ENCODE measurements at regions not wholly inside any gene's neighbourhood (a gene's known extent, or its start where the extent isn't known, plus 50 kb on each side); places are given as distances from the start of the nearest gene placed in this dataset.

GRCh38 chr1:56215086-56215485 lies 364.3 kb downstream of the PLPP3 start:
- no peak for DNase-seq

- DNase-seq, result no peak
These were observed 366.3 kb downstream of the PLPP3 start for GRCh38 chr1:56213068-56213467.

- no peak for DNase-seq
These were observed 367.2 kb downstream of the PLPP3 start for GRCh38 chr1:56212143-56212542.

GRCh38 chr1:56206391-56206790 lies 373.0 kb downstream of the PLPP3 start:
- no peak for DNase-seq

GRCh38 chr1:56204206-56204605 lies 375.2 kb downstream of the PLPP3 start:
- no peak for DNase-seq

- DNase-seq, result no peak
These were observed 376.4 kb downstream of the PLPP3 start for GRCh38 chr1:56202796-56203492.

GRCh38 chr1:56202186-56202585 lies 377.2 kb downstream of the PLPP3 start:
- DNase-seq, result no peak

- no peak for DNase-seq
These were observed 378.5 kb downstream of the PLPP3 start for GRCh38 chr1:56200896-56201295.

- DNase-seq, result no peak
These were observed 378.9 kb downstream of the PLPP3 start for GRCh38 chr1:56200442-56200841.

GRCh38 chr1:56199956-56200355 lies 379.4 kb downstream of the PLPP3 start:
- no peak for DNase-seq

GRCh38 chr1:56199061-56199460 lies 380.3 kb downstream of the PLPP3 start:
- no peak for DNase-seq

- DNase-seq, result no peak
These were observed 381.4 kb downstream of the PLPP3 start for GRCh38 chr1:56197946-56198345.

- no peak for DNase-seq
These were observed 382.5 kb downstream of the PLPP3 start for GRCh38 chr1:56196839-56197238.

GRCh38 chr1:56194701-56195300 lies 384.6 kb downstream of the PLPP3 start:
- no peak for DNase-seq

GRCh38 chr1:56193656-56194055 lies 385.7 kb downstream of the PLPP3 start:
- no peak for DNase-seq

GRCh38 chr1:56191369-56191768 lies 388.0 kb downstream of the PLPP3 start:
- DNase-seq, result no peak

- DNase-seq, result no peak
These were observed 388.5 kb downstream of the PLPP3 start for GRCh38 chr1:56190806-56191365.

GRCh38 chr1:56189946-56190805 lies 389.2 kb downstream of the PLPP3 start:
- DNase-seq, result no peak

GRCh38 chr1:56189454-56189853 lies 389.9 kb downstream of the PLPP3 start:
- no peak for DNase-seq

GRCh38 chr1:56188855-56189254 lies 390.5 kb downstream of the PLPP3 start:
- no peak for DNase-seq

- DNase-seq, result no peak
These were observed 391.1 kb downstream of the PLPP3 start for GRCh38 chr1:56188221-56188620.

- DNase-seq, result no peak
These were observed 392.0 kb downstream of the PLPP3 start for GRCh38 chr1:56187405-56187804.

GRCh38 chr1:56185493-56185892 lies 393.9 kb downstream of the PLPP3 start:
- no peak for DNase-seq

GRCh38 chr1:56183151-56183550 lies 396.2 kb downstream of the PLPP3 start:
- DNase-seq, result no peak

Data from activated CD4-positive, alpha-beta T cell treated with anti-CD3 and anti-CD28 coated beads, Interleukin-2, amount 50 U/mL, for 4 hours (primary cell).